OCI-LY3 (cell line): ENCODE measurements at regions not wholly inside any gene's neighbourhood (a gene's known extent, or its start where the extent isn't known, plus 50 kb on each side); places are given as distances from the start of the nearest gene placed in this dataset.

Source experiments
- H2AFZ ChIP-seq: fragments of 200-600, 300-600 bp; shearing (Covaris generic); 2 replicates; pipeline ENCODE4 v1.6.0; 2014; ENCODE audit warnings: antibody characterized with exemption, low read depth, low read length
- H3K27ac ChIP-seq: fragments of 200-600, 300-600 bp; sonication (generic); 2 replicates; pipeline ENCODE4 v1.5.1; 2014; ENCODE audit warnings: mild to moderate bottlenecking, low read length, moderate library complexity, mixed read lengths
- H3K27me3 ChIP-seq: fragments of 200-600, 300-600 bp; sonication (generic); 2 replicates; pipeline ENCODE4 v1.6.1; 2014; ENCODE audit warnings: low read depth, low read length, mixed read lengths
- H3K36me3 ChIP-seq: fragments of 200-600, 300-600 bp; sonication (generic); replicated peaks from 2 replicates; pipeline ENCODE3; 2014; ENCODE audit warnings: low read depth, low read length, mixed read lengths
- H3K4me1 ChIP-seq: fragments of 300-600, 200-600 bp; sonication (generic); 2 replicates; pipeline ENCODE4 v1.6.1; 2014; ENCODE audit warnings: low read length, mixed read lengths
- H3K4me2 ChIP-seq: fragments of 200-600, 300-600 bp; sonication (generic); 2 replicates; pipeline ENCODE4 v1.6.1; 2014; ENCODE audit warnings: low read length, mixed read lengths
- H3K4me3 ChIP-seq: fragments of 300-600, 200-600 bp; sonication (generic); 2 replicates; pipeline ENCODE4 v1.5.1; 2014; ENCODE audit warnings: antibody characterized with exemption, mild to moderate bottlenecking, low read length, moderate library complexity
- H3K79me2 ChIP-seq: fragments of 300-600, 200-600 bp; shearing (Covaris generic); 2 replicates; pipeline ENCODE4 v1.6.1; 2014; ENCODE audit warnings: mild to moderate bottlenecking, low read length, mixed read lengths
- H3K9ac ChIP-seq: fragments of 300-600, 200-600 bp; shearing (Covaris generic); 2 replicates; pipeline ENCODE4 v1.6.0; 2014; ENCODE audit warnings: mild to moderate bottlenecking, low read length, moderate library complexity
- H3K9me3 ChIP-seq: fragments of 200-600, 300-600 bp; shearing (Covaris generic); 2 replicates; pipeline ENCODE4 v1.6.1; 2014; ENCODE audit warnings: low read length, mixed read lengths; ENCODE audit not compliant: insufficient read depth
- H4K20me1 ChIP-seq: fragments of 200-600, 300-600 bp; sonication (generic); 2 replicates; pipeline ENCODE4 v1.6.1; 2016; ENCODE audit warnings: low read length, mixed read lengths; ENCODE audit not compliant: insufficient read depth
- CTCF ChIP-seq: fragments of 200-600, 300-600 bp; sonication (generic); IDR thresholded peaks from 2 replicates; pipeline ENCODE4 v1.5.1; 2014; ENCODE audit warnings: antibody characterized with exemption, low read length, low read depth
- EZH2phosphoT487 ChIP-seq: fragments of 200-600 bp; shearing (Covaris generic); IDR thresholded peaks from 2 replicates; pipeline ENCODE4 v1.6.1; 2018; ENCODE audit warnings: antibody characterized with exemption, mixed run types, low read depth

DNA sequence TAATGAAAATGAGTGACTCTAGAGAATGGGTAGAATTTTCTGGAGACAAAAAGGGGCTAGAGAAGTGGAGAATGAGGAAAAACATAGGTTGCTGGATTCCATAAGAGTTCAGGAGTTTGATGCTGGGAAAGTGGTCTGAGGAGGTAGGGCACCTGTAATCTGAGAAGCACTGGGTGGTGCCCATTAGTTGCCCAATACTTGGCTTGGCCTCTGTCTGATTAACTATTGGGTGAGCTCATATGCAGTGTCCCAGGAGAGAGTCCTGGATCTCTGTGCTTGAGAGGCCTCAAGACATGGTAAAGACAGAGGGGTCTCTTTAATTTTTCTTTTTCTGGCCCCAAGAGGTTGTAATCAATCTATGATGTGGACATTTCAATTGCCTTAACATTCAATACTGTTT is 390.1 kb downstream of the TDRD3 start:
- Histone ChIP-seq H2AFZ (no peak overlapping the region), H3K4me3 (no peak overlapping the region), H3K27me3 (no peaks in the 10 kb centered on the region), H3K36me3 (no peaks in the 10 kb centered on the region), H3K4me1 (no peaks in the 10 kb centered on the region), H4K20me1 (no peaks in the 10 kb centered on the region), H3K9ac (no peak overlapping the region), H3K9me3 (no peaks in the 10 kb centered on the region), H3K27ac (no peak overlapping the region), H3K79me2 (no peaks in the 10 kb centered on the region), H3K4me2 (no peak overlapping the region)
- no peak for TF ChIP-seq CTCF
- TF ChIP-seq EZH2phosphoT487: no peak

GRCh38 chr13:60772726-60773125 is 375.7 kb downstream of the TDRD3 start:
- no peak overlapping the region for H3K27ac ChIP-seq

DNA sequence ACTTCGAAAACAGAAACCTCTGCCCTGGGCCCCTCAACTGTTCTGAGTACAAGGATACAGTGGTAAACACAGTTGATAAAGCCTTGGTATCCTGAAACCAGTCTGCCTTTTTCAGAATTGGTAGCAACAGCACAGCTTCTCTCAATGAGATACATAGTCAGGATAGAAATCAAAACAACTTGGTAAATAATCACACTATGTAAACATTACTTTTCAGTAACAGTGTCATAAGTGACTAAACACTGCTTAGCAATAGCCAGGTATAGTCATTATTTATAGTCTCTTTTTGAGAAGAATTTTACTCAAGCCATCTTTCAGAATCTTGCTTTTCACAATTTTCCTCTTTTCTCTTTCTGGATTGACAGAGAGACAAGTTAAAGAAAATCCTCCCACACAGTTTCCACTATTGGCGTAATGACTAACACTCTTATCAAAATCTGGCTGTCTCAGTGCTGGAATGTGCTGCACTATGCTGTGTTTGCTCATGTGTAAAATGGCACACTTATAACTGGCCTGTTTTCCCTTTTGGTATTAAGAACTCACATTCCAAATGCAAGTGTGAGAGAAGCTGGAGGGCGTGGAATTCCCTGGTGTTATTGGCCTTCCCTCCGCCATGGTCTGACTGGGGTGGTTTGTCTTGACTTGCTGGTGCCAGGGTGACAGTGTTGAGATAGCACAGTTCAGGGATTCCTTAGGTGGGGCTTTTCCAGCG is 368.8 kb downstream of the TDRD3 start:
- Histone ChIP-seq H3K27ac (no peak overlapping the region), H3K9me3 (no peaks in the 10 kb centered on the region), H3K4me1 (no peaks in the 10 kb centered on the region), H3K27me3 (no peaks in the 10 kb centered on the region), H3K9ac (no peak overlapping the region), H3K36me3 (no peaks in the 10 kb centered on the region), H3K79me2 (no peaks in the 10 kb centered on the region), H4K20me1 (no peaks in the 10 kb centered on the region), H3K4me3 (no peak overlapping the region), H3K4me2 (no peak overlapping the region), H2AFZ (no peak overlapping the region)
- no peak for TF ChIP-seq CTCF
- no peak for TF ChIP-seq EZH2phosphoT487

More at GRCh38 chr13:60772726-60773125, 375.7 kb downstream of the TDRD3 start:
- no peak overlapping the region for H3K4me3 ChIP-seq
- TF ChIP-seq EZH2phosphoT487: no peak
- TF ChIP-seq CTCF: no peak
- H3K4me2 ChIP-seq: no peak overlapping the region
- no peaks in the 10 kb centered on the region for H3K9me3 ChIP-seq
- no peaks in the 10 kb centered on the region for H3K79me2 ChIP-seq
- no peak overlapping the region for H2AFZ ChIP-seq
- no peak overlapping the region for H3K9ac ChIP-seq
- no peaks in the 10 kb centered on the region for H4K20me1 ChIP-seq
- no peaks in the 10 kb centered on the region for H3K27me3 ChIP-seq
- no peaks in the 10 kb centered on the region for H3K36me3 ChIP-seq
- H3K4me1 ChIP-seq: no peaks in the 10 kb centered on the region

- no peak overlapping the region for H3K27ac ChIP-seq
- H3K36me3 ChIP-seq: no peaks in the 10 kb centered on the region
- no peak overlapping the region for H2AFZ ChIP-seq
- H3K4me1 ChIP-seq: no peaks in the 10 kb centered on the region
- no peaks in the 10 kb centered on the region for H3K79me2 ChIP-seq
- no peak overlapping the region for H3K4me3 ChIP-seq
- TF ChIP-seq CTCF (no peak), EZH2phosphoT487 (no peak)
- H3K9me3 ChIP-seq: no peaks in the 10 kb centered on the region
- no peaks in the 10 kb centered on the region for H4K20me1 ChIP-seq
- H3K4me2 ChIP-seq: no peak overlapping the region
- no peaks in the 10 kb centered on the region for H3K27me3 ChIP-seq
- no peak overlapping the region for H3K9ac ChIP-seq
Observed at GRCh38 chr13:60759499-60759898, 362.5 kb downstream of the TDRD3 start.
